ENCODE measurements at regions not wholly inside any gene's neighbourhood (a gene's known extent, or its start where the extent isn't known, plus 50 kb on each side); places are given as distances from the start of the nearest gene placed in this dataset.

DNA sequence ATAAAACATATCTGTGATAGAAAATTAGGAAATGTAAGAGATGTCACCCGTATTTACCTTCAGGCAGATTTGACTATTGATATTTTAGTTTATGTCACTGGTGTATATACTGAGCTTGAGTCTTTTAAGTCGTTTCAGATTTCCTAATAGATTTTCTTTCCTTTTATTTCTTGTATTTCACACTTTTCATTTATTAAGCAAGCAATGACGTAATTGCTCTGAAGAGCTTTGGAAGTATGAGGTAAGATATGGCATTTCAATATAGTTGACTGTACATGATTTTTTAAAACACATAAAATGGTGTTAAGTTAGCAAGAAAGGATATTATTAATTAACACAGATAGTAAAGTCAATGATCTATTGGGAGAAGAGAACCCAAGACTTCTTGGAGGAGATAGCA lies 652.6 kb downstream of the SORCS1 start:
- WGBS (ENCODE audit: missing lambda C conversion rate) = 8% methylated on average over 3 of the region's 3 CpGs
- Histone ChIP-seq H3K27ac (no peak overlapping the region), H3K4me2 (no peak overlapping the region), H3K4me1 (no peaks in the 10 kb centered on the region), H3K4me3 (no peak overlapping the region), H3K9me3 (no peaks in the 10 kb centered on the region)
- FAIRE-seq (no peak), DNase-seq (ENCODE audit: low read depth in 1 of 2, low spot score in 1 of 2) (no peak), ATAC-seq (no peak)
- TF ChIP-seq CHD2 (IDR thresholded peaks at IDR 0.05; ENCODE audit: low read length, partially characterized antibody) = no peak
- TF ChIP-seq RFX5 (IDR thresholded peaks at IDR 0.05) = no peak
- TF ChIP-seq NFE2L2 (conservative IDR thresholded peaks at IDR 0.05; ENCODE audit: low read length) = no peak
- no peak for TF ChIP-seq BHLHE40 (IDR thresholded peaks at IDR 0.05; ENCODE audit: low read depth, low read length)
- TF ChIP-seq EP300 (IDR thresholded peaks at IDR 0.05) = no peak
- TF ChIP-seq KDM5A (IDR thresholded peaks at IDR 0.05) = no peak
- CTCF ChIA-PET = no interaction called here
- POLR2A ChIA-PET = no interaction called here

DNA sequence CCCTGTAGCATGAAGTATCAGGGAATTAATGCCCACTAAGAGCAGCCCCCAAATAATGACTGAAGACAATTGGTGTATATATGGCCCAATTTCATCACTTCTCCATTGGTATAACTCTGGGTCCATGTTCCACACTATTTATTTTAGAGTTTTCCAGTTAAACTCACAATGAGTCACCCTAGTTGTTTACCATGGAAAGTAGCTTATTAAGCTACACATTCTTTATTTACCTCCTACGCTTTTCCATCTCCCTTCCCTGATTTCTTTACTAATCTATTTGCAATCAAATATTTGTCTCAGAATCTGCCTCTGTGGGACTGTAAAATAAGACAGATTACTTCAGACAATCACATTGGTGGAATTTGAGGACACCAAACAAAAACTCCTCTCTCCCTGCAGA lies 655.6 kb downstream of the SORCS1 start:
- TF ChIP-seq CTCF (IDR thresholded peaks at IDR 0.05) (no peak), ZSCAN20 (CRISPR knock-in tag; IDR thresholded peaks at IDR 0.05) (no peak), KDM5A (IDR thresholded peaks at IDR 0.05) (no peak), CHD4 (IDR thresholded peaks at IDR 0.05; ENCODE audit: borderline replicate concordance) (no peak), HOXA7 (CRISPR knock-in tag; IDR thresholded peaks at IDR 0.05) (no peak), RCOR1 (IDR thresholded peaks at IDR 0.05; ENCODE audit: low read depth, low read length) (no peak), CEBPB (IDR thresholded peaks at IDR 0.05) (no peak), HEYL (CRISPR knock-in tag; IDR thresholded peaks at IDR 0.05) (no peak), SMC3 (IDR thresholded peaks at IDR 0.05) (no peak)
- TF ChIP-seq, protein P1, sequence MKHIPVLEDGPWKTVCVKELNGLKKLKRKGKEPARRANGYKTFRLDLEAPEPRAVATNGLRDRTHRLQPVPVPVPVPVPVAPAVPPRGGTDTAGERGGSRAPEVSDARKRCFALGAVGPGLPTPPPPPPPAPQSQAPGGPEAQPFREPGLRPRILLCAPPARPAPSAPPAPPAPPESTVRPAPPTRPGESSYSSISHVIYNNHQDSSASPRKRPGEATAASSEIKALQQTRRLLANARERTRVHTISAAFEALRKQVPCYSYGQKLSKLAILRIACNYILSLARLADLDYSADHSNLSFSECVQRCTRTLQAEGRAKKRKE (CRISPR knock-in tag; IDR thresholded peaks at IDR 0.05; ENCODE audit: low read depth) = no peak
- TF ChIP-seq, protein P2, sequence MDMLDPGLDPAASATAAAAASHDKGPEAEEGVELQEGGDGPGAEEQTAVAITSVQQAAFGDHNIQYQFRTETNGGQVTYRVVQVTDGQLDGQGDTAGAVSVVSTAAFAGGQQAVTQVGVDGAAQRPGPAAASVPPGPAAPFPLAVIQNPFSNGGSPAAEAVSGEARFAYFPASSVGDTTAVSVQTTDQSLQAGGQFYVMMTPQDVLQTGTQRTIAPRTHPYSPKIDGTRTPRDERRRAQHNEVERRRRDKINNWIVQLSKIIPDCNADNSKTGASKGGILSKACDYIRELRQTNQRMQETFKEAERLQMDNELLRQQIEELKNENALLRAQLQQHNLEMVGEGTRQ (IDR thresholded peaks at IDR 0.05) = no peak
- Histone ChIP-seq H3K4me1 (no peaks in the 10 kb centered on the region), H3K4me2 (no peak overlapping the region), H3K9me3 (no peaks in the 10 kb centered on the region), H3K27ac (no peak overlapping the region), H3K4me3 (no peak overlapping the region)
- ATAC-seq (no peak), DNase-seq (ENCODE audit: low read depth in 1 of 2, low spot score in 1 of 2) (no peak), FAIRE-seq (no peak)
- ChIA-PET CTCF (no interaction called here), POLR2A (no interaction called here)
- WGBS (ENCODE audit: missing lambda C conversion rate) = 10% methylated on average over 1 of the region's 1 CpG

DNA sequence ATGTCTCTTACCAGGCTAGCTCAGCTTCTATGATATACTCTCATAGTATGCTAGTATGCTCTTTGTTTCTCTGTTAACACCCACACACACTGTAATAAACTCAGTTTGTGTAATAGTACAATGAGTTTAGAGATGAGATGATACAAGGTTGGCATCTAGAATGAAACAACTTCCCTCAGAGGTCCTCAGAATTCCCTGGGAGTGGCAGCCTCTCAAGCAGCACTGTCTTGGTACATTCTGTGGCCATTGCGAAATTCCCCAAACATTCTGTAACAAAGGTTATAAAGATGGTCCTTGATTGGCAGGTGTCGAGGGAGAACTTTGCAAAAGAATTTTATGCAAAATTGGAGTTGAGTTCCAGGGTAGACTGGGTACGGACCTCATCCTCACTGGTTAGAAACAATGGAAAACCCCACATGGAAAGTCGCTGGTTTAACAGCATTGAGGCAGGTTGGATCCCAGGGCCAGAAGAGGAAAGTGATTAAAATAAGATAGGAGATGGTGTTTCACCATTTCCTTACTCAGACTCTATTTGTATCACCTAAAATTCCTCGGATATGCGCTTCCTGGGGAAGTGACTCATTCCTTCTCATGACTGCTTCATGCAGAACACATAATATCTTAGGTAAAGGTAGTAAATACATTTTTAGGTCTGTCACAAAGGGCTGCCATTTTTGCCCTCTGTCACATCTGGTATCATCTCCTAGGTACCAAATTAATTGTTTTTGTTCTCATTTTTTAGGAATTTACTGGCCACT lies 657.8 kb downstream of the SORCS1 start:
- ChIA-PET CTCF (no interaction called here), POLR2A (no interaction called here)
- FAIRE-seq = no peak
- ATAC-seq = no peak
- TF ChIP-seq RARB (CRISPR knock-in tag; IDR thresholded peaks at IDR 0.05) = no peak
- no peak for TF ChIP-seq SREBF2 (IDR thresholded peaks at IDR 0.05)
- TF ChIP-seq PBX3 (IDR thresholded peaks at IDR 0.05) = no peak
- no peak for TF ChIP-seq CBX8 (IDR thresholded peaks at IDR 0.05)
- TF ChIP-seq ZSCAN20 (CRISPR knock-in tag; IDR thresholded peaks at IDR 0.05) = no peak
- TF ChIP-seq RCOR1 (IDR thresholded peaks at IDR 0.05; ENCODE audit: low read depth, low read length) = no peak
- TF ChIP-seq NR3C1 (IDR thresholded peaks at IDR 0.05) = no peak
- TF ChIP-seq CBX2 (IDR thresholded peaks at IDR 0.05; ENCODE audit: borderline replicate concordance, low read depth) = no peak
- no peak for TF ChIP-seq ZC3H11A (IDR thresholded peaks at IDR 0.05)
- no peak for TF ChIP-seq CEBPB (IDR thresholded peaks at IDR 0.05)
- no peak for TF ChIP-seq MYC (IDR thresholded peaks at IDR 0.05; ENCODE audit: borderline replicate concordance, low read length)
- TF ChIP-seq, protein P3, sequence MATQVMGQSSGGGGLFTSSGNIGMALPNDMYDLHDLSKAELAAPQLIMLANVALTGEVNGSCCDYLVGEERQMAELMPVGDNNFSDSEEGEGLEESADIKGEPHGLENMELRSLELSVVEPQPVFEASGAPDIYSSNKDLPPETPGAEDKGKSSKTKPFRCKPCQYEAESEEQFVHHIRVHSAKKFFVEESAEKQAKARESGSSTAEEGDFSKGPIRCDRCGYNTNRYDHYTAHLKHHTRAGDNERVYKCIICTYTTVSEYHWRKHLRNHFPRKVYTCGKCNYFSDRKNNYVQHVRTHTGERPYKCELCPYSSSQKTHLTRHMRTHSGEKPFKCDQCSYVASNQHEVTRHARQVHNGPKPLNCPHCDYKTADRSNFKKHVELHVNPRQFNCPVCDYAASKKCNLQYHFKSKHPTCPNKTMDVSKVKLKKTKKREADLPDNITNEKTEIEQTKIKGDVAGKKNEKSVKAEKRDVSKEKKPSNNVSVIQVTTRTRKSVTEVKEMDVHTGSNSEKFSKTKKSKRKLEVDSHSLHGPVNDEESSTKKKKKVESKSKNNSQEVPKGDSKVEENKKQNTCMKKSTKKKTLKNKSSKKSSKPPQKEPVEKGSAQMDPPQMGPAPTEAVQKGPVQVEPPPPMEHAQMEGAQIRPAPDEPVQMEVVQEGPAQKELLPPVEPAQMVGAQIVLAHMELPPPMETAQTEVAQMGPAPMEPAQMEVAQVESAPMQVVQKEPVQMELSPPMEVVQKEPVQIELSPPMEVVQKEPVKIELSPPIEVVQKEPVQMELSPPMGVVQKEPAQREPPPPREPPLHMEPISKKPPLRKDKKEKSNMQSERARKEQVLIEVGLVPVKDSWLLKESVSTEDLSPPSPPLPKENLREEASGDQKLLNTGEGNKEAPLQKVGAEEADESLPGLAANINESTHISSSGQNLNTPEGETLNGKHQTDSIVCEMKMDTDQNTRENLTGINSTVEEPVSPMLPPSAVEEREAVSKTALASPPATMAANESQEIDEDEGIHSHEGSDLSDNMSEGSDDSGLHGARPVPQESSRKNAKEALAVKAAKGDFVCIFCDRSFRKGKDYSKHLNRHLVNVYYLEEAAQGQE (IDR thresholded peaks at IDR 0.05) = no peak
- no peak for TF ChIP-seq BCL3 (IDR thresholded peaks at IDR 0.05)
- no peak overlapping the region for H3K4me3 ChIP-seq
- WGBS (ENCODE audit: missing lambda C conversion rate) = 7% methylated on average over 6 of the region's 6 CpGs
- H3K4me1 ChIP-seq = no peaks in the 10 kb centered on the region
- no peak overlapping the region for H3K4me2 ChIP-seq
- H3K27ac ChIP-seq = no peak overlapping the region
- no peak for DNase-seq (ENCODE audit: low read depth in 1 of 2, low spot score in 1 of 2)
- no peaks in the 10 kb centered on the region for H3K9me3 ChIP-seq
